Anterior cingulate cortex (tissue), 58 donors: ENCODE measurements at regions not wholly inside any gene's neighbourhood (a gene's known extent, or its start where the extent isn't known, plus 50 kb on each side); places are given as distances from the start of the nearest gene placed in this dataset.

Source experiments
- DNase-seq, 58 donors: peaks; one replicate each; lab custom pipeline; 2025; lab: John Stamatoyannopoulos, UW

- no peak for DNase-seq
These were observed 59.8 kb upstream of the RUNX1 start for GRCh38 chr21:35108887-35109286.

GRCh38 chr21:35107520-35107919, 58.4 kb upstream of the RUNX1 start:
- DNase-seq: no peak

GRCh38 chr21:35106246-35106835, 57.2 kb upstream of the RUNX1 start:
- DNase-seq: no peak

- DNase-seq: peak in 30 of 58 donors; percentile 1 to 50 (median 18)
These were observed 53.6 kb upstream of the RUNX1 start for GRCh38 chr21:35102488-35103371.

GRCh38 chr21:35100349-35100811, 51.3 kb upstream of the RUNX1 start:
- DNase-seq: no peak

- no peak for DNase-seq
These were observed 50.2 kb upstream of the RUNX1 start for GRCh38 chr21:35099310-35099709.
